H1 (cell line): ENCODE measurements at regions not wholly inside any gene's neighbourhood (a gene's known extent, or its start where the extent isn't known, plus 50 kb on each side); places are given as distances from the start of the nearest gene placed in this dataset.

Source experiments
- CTCF ChIA-PET: fragments of 300-600 bp; sonication (Branson Sonifier 250); formaldehyde crosslinking; loops from one replicate; lab custom pipeline; 2021; ENCODE audit not compliant: partially characterized antibody; lab: Charles Lee
- POLR2A ChIA-PET: fragments of 300-600 bp; sonication (Branson Sonifier 250); formaldehyde crosslinking; loops from one replicate; lab custom pipeline; 2021; ENCODE audit warnings: inconsistent platforms; ENCODE audit not compliant: partially characterized antibody; lab: Charles Lee
- DNase-seq, 2 experiments: peaks; one replicate each; pipeline versions ENCODE4 v3.0.0 to v3.0.0-alpha.2; 2010 to 2022; ENCODE audit warnings: low spot score in 2 of 2, low read depth in 1 of 2, mixed read lengths in 1 of 2
- FAIRE-seq: peaks from 2 replicates; lab custom pipeline; 2011; peaks lifted over from hg19 to GRCh38; lab: Jason Lieb, UNC
- H2AFZ ChIP-seq: 2 replicates; pipeline ENCODE4 v1.8.1; 2012; ENCODE audit warnings: low read length, inconsistent platforms
- H2AK5ac ChIP-seq: 2 replicates; pipeline ENCODE4 v1.6.1; 2013; ENCODE audit warnings: low read depth, low read length
- H2BK120ac ChIP-seq: replicated peaks from 2 replicates; pipeline ENCODE3; 2013; ENCODE audit warnings: low read depth, low read length, inconsistent platforms
- H2BK12ac ChIP-seq: 2 replicates; pipeline ENCODE4 v1.6.1; 2013; ENCODE audit warnings: low read depth, low read length
- H2BK15ac ChIP-seq: 2 replicates; pipeline ENCODE4 v1.6.1; 2013; ENCODE audit warnings: low read length
- H2BK20ac ChIP-seq: 2 replicates; pipeline ENCODE4 v1.6.1; 2013; ENCODE audit warnings: low read length
- H2BK5ac ChIP-seq: 2 replicates; pipeline ENCODE4 v1.6.1; 2013; ENCODE audit warnings: low read depth, low read length
- H3K14ac ChIP-seq: 2 replicates; pipeline ENCODE4 v1.6.1; 2013; ENCODE audit warnings: inconsistent platforms; ENCODE audit not compliant: insufficient read length
- H3K18ac ChIP-seq: 2 replicates; pipeline ENCODE4 v1.6.1; 2013; ENCODE audit warnings: low read length; ENCODE audit errors: extremely low read depth
- H3K23ac ChIP-seq: 2 replicates; pipeline ENCODE4 v1.6.1; 2013; ENCODE audit warnings: inconsistent platforms; ENCODE audit not compliant: insufficient read length
- H3K23me2 ChIP-seq: 2 replicates; pipeline ENCODE4 v1.6.1; 2013; ENCODE audit warnings: low read depth, low read length
- H3K27ac ChIP-seq: 2 replicates; pipeline ENCODE4 v1.6.1; 2011; ENCODE audit warnings: low read depth, low read length, inconsistent platforms
- H3K27me3 ChIP-seq, 4 experiments: replicated peaks in 1 of 4; 1 replicate in 1 of 4; 2 replicates in 3 of 4; pipeline versions ENCODE4 v1.6.1 to v1.8.1; 2011 to 2013; ENCODE audit warnings: low read length in 3 of 4, mild to moderate bottlenecking in 3 of 4, inconsistent platforms in 2 of 4, mixed read lengths in 2 of 4, moderate library complexity in 1 of 4; ENCODE audit not compliant: control insufficient read depth in 3 of 4, insufficient read depth in 3 of 4; ENCODE audit errors: extremely low read depth in 1 of 4
- H3K36me3 ChIP-seq, 4 experiments: 2 replicates each; pipeline versions ENCODE4 v1.6.1 to v1.8.1; 2011 to 2013; ENCODE audit warnings: mild to moderate bottlenecking in 4 of 4, low read length in 3 of 4, moderate library complexity in 2 of 4, control low read depth in 1 of 4, inconsistent platforms in 1 of 4; ENCODE audit not compliant: insufficient read depth in 4 of 4, control insufficient read depth in 2 of 4
- H3K4ac ChIP-seq: replicated peaks from 2 replicates; pipeline ENCODE3; 2013; ENCODE audit warnings: low read length, low read depth, mixed read lengths, inconsistent platforms; ENCODE audit not compliant: insufficient read length
- H3K4me1 ChIP-seq, 4 experiments: replicated peaks in 1 of 4; 1 replicate in 1 of 4; 2 replicates in 3 of 4; pipeline versions ENCODE4 v1.6.1 to v1.8.1; 2011 to 2013; ENCODE audit warnings: low read length in 3 of 4, inconsistent platforms in 2 of 4, mixed read lengths in 1 of 4; ENCODE audit not compliant: insufficient read depth in 4 of 4, control insufficient read depth in 3 of 4
- H3K4me2 ChIP-seq, 2 experiments: 2 replicates each; pipeline versions ENCODE4 v1.6.1 to v1.8.1; 2011 to 2013; ENCODE audit warnings: low read depth in 2 of 2, low read length in 2 of 2, control low read depth in 1 of 2, inconsistent platforms in 1 of 2, mild to moderate bottlenecking in 1 of 2; ENCODE audit not compliant: insufficient read depth in 1 of 2
- H3K4me3 ChIP-seq, 4 experiments: fragments of 200-600, 300-600 bp in 1 of 4; sonication (generic), shearing (Covaris generic), sonication (Bioruptor Twin) in 1 of 4; 2 replicates each; pipeline versions ENCODE4 v1.5.1 to v1.8.1; 2011 to 2016; ENCODE audit warnings: low read length in 4 of 4, low read depth in 3 of 4, control low read depth in 2 of 4, inconsistent platforms in 2 of 4, mild to moderate bottlenecking in 2 of 4, mixed read lengths in 1 of 4, moderate library complexity in 1 of 4; ENCODE audit not compliant: insufficient read depth in 2 of 4; ENCODE audit errors: extremely low read depth in 1 of 4
- H3K56ac ChIP-seq: replicated peaks from 2 replicates; pipeline ENCODE3; 2013; ENCODE audit warnings: low read depth, mild to moderate bottlenecking, mixed read lengths, low read length, inconsistent platforms; ENCODE audit not compliant: insufficient read length
- H3K79me1 ChIP-seq: 2 replicates; pipeline ENCODE4 v1.6.1; 2013; ENCODE audit warnings: low read depth, low read length, control low read depth
- H3K79me2 ChIP-seq, 2 experiments: 2 replicates each; pipeline versions ENCODE4 v1.6.1 to v1.8.1; 2012 to 2013; ENCODE audit warnings: low read length in 2 of 2, mild to moderate bottlenecking in 2 of 2, inconsistent platforms in 1 of 2; ENCODE audit not compliant: insufficient read depth in 2 of 2, control insufficient read depth in 1 of 2
- H3K9ac ChIP-seq, 4 experiments: replicated peaks in 1 of 4; 1 replicate in 1 of 4; 2 replicates in 3 of 4; pipeline versions ENCODE4 v1.6.1 to v1.8.1; 2011 to 2013; ENCODE audit warnings: low read depth in 3 of 4, low read length in 3 of 4, control low read depth in 2 of 4, mild to moderate bottlenecking in 2 of 4, moderate library complexity in 2 of 4, inconsistent platforms in 1 of 4; ENCODE audit errors: extremely low read depth in 1 of 4
- H3K9me3 ChIP-seq, 2 experiments: 2 replicates each; pipeline versions ENCODE4 v1.6.1 to v1.8.1; 2012 to 2013; ENCODE audit warnings: mild to moderate bottlenecking in 2 of 2, moderate library complexity in 2 of 2, control low read depth in 1 of 2, inconsistent platforms in 1 of 2, low read depth in 1 of 2, low read length in 1 of 2, mixed read lengths in 1 of 2; ENCODE audit not compliant: insufficient read depth in 2 of 2
- H4K20me1 ChIP-seq, 2 experiments: replicated peaks in 1 of 2; 2 replicates each; pipeline versions ENCODE3 to v1.8.1; 2011 to 2013; ENCODE audit warnings: inconsistent platforms in 2 of 2, low read length in 2 of 2, mild to moderate bottlenecking in 1 of 2; ENCODE audit not compliant: insufficient read depth in 2 of 2, control insufficient read depth in 1 of 2
- H4K5ac ChIP-seq: 2 replicates; pipeline ENCODE4 v1.6.1; 2013; ENCODE audit warnings: low read length, low read depth, mixed read lengths, inconsistent platforms; ENCODE audit not compliant: insufficient read length
- H4K8ac ChIP-seq: 2 replicates; pipeline ENCODE4 v1.8.0; 2013; ENCODE audit warnings: mild to moderate bottlenecking, moderate library complexity, low read length, inconsistent platforms; ENCODE audit not compliant: insufficient read depth; ENCODE audit errors: extremely low read depth
- H4K91ac ChIP-seq: replicated peaks from 2 replicates; pipeline ENCODE3; 2013; ENCODE audit warnings: low read length, mixed read lengths, inconsistent platforms; ENCODE audit not compliant: insufficient read length
- BACH1 ChIP-seq: IDR thresholded peaks from 2 replicates; pipeline ENCODE4 v1.6.1; 2012; ENCODE audit warnings: low read length, improper control_type of control experiment
- CHD1 ChIP-seq: IDR thresholded peaks from 2 replicates; pipeline ENCODE4 v1.6.1; 2012; ENCODE audit warnings: low read depth, low read length, improper control_type of control experiment
- GABPA ChIP-seq: IDR thresholded peaks from 2 replicates; pipeline ENCODE4 v1.6.1; 2011; ENCODE audit warnings: mild to moderate bottlenecking, low read length, moderate library complexity, borderline replicate concordance; ENCODE audit not compliant: insufficient read depth
- KDM5A ChIP-seq: fragments of 200-600 bp; IDR thresholded peaks from 2 replicates; pipeline ENCODE4 v1.7.1; 2012; ENCODE audit warnings: mild to moderate bottlenecking, low read length, inconsistent platforms, mixed read lengths
- MAFK ChIP-seq: IDR thresholded peaks from 2 replicates; pipeline ENCODE4 v1.6.1; 2012; ENCODE audit warnings: low read depth, mild to moderate bottlenecking, improper control_type of control experiment, low read length
- NRF1 ChIP-seq: IDR thresholded peaks from 2 replicates; pipeline ENCODE4 v1.6.1; 2011; ENCODE audit warnings: mild to moderate bottlenecking, low read depth, low read length, improper control_type of control experiment
- RNF2 ChIP-seq: fragments of 200-900, 300-1000 bp; sonication (generic); IDR thresholded peaks from 2 replicates; pipeline ENCODE4 v1.7.1; 2016; ENCODE audit warnings: borderline replicate concordance, low read depth, mild to moderate bottlenecking, antibody characterized with exemption, low read length; ENCODE audit not compliant: poor library complexity, severe bottlenecking; ENCODE audit errors: missing control alignments
- RXRA ChIP-seq: IDR thresholded peaks from 2 replicates; pipeline ENCODE4 v1.6.1; 2011; ENCODE audit warnings: low read depth, mild to moderate bottlenecking, low read length, moderate library complexity; ENCODE audit not compliant: insufficient read depth
- SP4 ChIP-seq: IDR thresholded peaks from 2 replicates; pipeline ENCODE4 v1.6.1; 2012; ENCODE audit warnings: low read length, inconsistent platforms
- SRF ChIP-seq: IDR thresholded peaks from 2 replicates; pipeline ENCODE4 v1.6.1; 2011; ENCODE audit warnings: mild to moderate bottlenecking, low read depth, low read length, moderate library complexity
- USF2 ChIP-seq: IDR thresholded peaks from 2 replicates; pipeline ENCODE4 v1.6.1; 2011; ENCODE audit warnings: low read length, improper control_type of control experiment
- ZNF274 ChIP-seq: IDR thresholded peaks from 2 replicates; pipeline ENCODE4 v1.7.0; 2012; ENCODE audit warnings: low read length, borderline replicate concordance; ENCODE audit errors: extremely low read depth
- WGBS, 2 experiments: shearing (Covaris generic) in 1 of 2; methylation state at CpG; one replicate each; pipeline versions ENCODE4 v1.1.6 to v1.1.7; 2013 to 2015; ENCODE audit warnings: low lambda C conversion rate in 2 of 2, mixed read lengths in 2 of 2, inconsistent platforms in 1 of 2, low coverage in 1 of 2, missing lambda C conversion rate in 1 of 2; ENCODE audit not compliant: insufficient replicate concordance in 2 of 2, insufficient coverage in 1 of 2, insufficient read length in 1 of 2; ENCODE audit errors: extremely low coverage in 1 of 2, missing lambda C conversion rate in 1 of 2; 5-methylcytosine and 5-hydroxymethylcytosine counted together

GRCh38 chr13:90872491-90873025 lies 474.9 kb upstream of the MIR17HG start:
- H2BK120ac ChIP-seq, result no peak overlapping the region
- H3K4me1 ChIP-seq, result peaks cover 0 to 2% (median 0%) of the 10 kb centered on the region in 4 experiments; a peak in 1 of 7 replicates
- no peak overlapping the region for H2BK20ac ChIP-seq
- no peak overlapping the region for H3K4me2 ChIP-seq
- H3K18ac ChIP-seq, result no peak overlapping the region
- no peaks in the 10 kb centered on the region for H4K20me1 ChIP-seq
- POLR2A ChIA-PET, result no interaction called here
- H3K79me2 ChIP-seq, result no peaks in the 10 kb centered on the region
- H3K79me1 ChIP-seq, result no peaks in the 10 kb centered on the region
- no peaks in the 10 kb centered on the region for H3K27me3 ChIP-seq
- H4K8ac ChIP-seq, result no peak overlapping the region
- no peak overlapping the region for H3K14ac ChIP-seq
- 85% methylated on average over 4 of the region's 4 CpGs; no CpG with 5 or more reads in 1 of the 2 experiments for WGBS, 2 experiments
- H2BK5ac ChIP-seq, result no peak overlapping the region
- TF ChIP-seq RXRA (no peak), GABPA (no peak), MAFK (no peak), ZNF274 (no peak), USF2 (no peak), SRF (no peak), BACH1 (no peak), KDM5A (no peak), RNF2 (no peak), SP4 (no peak), CHD1 (no peak), NRF1 (no peak)
- TF ChIP-seq, all 59 proteins: peak for 0
- no peak overlapping the region for H3K27ac ChIP-seq
- H2BK12ac ChIP-seq, result no peak overlapping the region
- no peaks in the 10 kb centered on the region for H3K9me3 ChIP-seq
- no peak overlapping the region for H3K4me3 ChIP-seq
- no peak overlapping the region for H3K56ac ChIP-seq
- CTCF ChIA-PET, result interaction anchor here (0.6 to 2.3 kb wide), 8 partner anchors 90 to 375 kb away, joined by 3 to 10 read pairs (median 3); no protein-coding TSS in a partner anchor
- FAIRE-seq, result no peak
- H4K5ac ChIP-seq, result no peak overlapping the region
- H2AFZ ChIP-seq, result no peak overlapping the region
- H3K9ac ChIP-seq, result no peak overlapping the region
- H4K91ac ChIP-seq, result no peak overlapping the region
- H3K23me2 ChIP-seq, result no peaks in the 10 kb centered on the region
- no peak overlapping the region for H2BK15ac ChIP-seq
- H3K4ac ChIP-seq, result no peak overlapping the region
- H2AK5ac ChIP-seq, result no peak overlapping the region
- no peaks in the 10 kb centered on the region for H3K36me3 ChIP-seq
- no peak for DNase-seq
- H3K23ac ChIP-seq, result no peak overlapping the region
